GM23248 (cell line): ENCODE measurements at regions not wholly inside any gene's neighbourhood (a gene's known extent, or its start where the extent isn't known, plus 50 kb on each side); places are given as distances from the start of the nearest gene placed in this dataset.
"Not testable (repeated sequence)": the region's sequence is repeated elsewhere in the genome, so short reads cannot be mapped to it uniquely, and the experiment has no call there.

Experiments used
- EZH2 ChIP-seq: fragments of 200-600 bp; sonication (generic); IDR thresholded peaks from 2 replicates; pipeline ENCODE4 v1.6.1; 2018; ENCODE audit warnings: antibody characterized with exemption, mild to moderate bottlenecking; ENCODE audit not compliant: insufficient read depth, poor library complexity, severe bottlenecking
- EZH2phosphoT487 ChIP-seq: fragments of 200-600 bp; sonication (generic); IDR thresholded peaks from 2 replicates; pipeline ENCODE4 v1.6.1; 2018; ENCODE audit warnings: antibody characterized with exemption, moderate library complexity, mild to moderate bottlenecking, low read depth; ENCODE audit not compliant: insufficient read depth

DNA sequence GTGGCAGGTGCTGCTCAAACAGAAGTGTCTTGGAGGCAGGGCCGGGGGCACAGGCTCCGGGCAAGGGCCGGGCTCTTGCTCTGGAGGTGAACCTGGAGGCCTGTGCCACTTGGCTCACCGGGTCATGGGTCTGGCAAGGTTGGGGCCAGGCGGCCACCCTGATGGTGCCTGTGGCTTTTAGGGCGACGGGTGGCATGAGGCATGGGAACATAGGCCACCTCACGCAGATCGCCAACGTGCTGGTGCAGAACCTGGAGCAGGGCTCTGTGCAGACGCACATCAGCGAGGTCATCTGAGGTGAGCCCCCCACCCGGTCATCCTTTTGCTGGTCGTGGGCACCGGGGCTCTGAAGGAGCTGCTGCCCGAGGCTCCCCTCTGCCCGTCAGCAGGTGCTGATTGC, 202.7 kb downstream of the LIPI start:
- not testable (repeated sequence) for TF ChIP-seq EZH2, EZH2phosphoT487
